ENCODE measurements at regions not wholly inside any gene's neighbourhood (a gene's known extent, or its start where the extent isn't known, plus 50 kb on each side); places are given as distances from the start of the nearest gene placed in this dataset.

DNA sequence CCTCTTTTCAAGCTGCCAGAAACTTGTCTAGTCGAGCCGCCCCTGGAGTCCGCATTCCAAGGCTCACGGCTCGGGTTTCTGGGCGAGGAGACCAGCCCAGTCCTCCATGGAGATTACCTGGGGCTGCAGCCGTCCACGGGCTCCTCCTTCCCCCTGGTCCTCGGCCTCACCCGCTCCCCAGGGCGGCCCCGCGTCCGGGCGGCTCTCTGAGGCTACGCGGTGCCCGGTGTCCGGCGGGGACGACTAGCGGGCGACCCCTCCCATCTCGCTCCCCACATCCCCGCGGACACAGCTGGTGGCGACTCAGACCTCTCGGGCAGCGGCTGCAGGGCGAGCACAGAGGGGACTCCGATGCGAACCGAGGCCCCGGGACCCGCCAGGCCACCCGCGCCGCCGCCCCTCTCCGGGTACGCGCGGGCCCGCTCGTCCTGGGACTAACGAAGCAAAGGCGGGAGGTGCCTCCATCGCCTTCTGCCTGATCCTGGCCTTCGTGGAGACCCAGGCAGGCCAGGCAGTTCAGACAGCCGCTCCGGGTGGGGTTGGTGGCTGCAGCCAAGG is 159.4 kb downstream of the TRAM1L1 start:
- TF ChIP-seq POLR2AphosphoS5 (IDR thresholded peaks at IDR 0.05): no peak
- TF ChIP-seq CTCF (IDR thresholded peaks at IDR 0.05): no peak
- TF ChIP-seq POLR2A (IDR thresholded peaks at IDR 0.05; ENCODE audit: low read depth): no peak
- no peak for TF ChIP-seq EP300 (IDR thresholded peaks at IDR 0.05)

Data from esophagus muscularis mucosa (tissue), 4 donors.